NCI-H446 (cell line): ENCODE measurements at regions not wholly inside any gene's neighbourhood (a gene's known extent, or its start where the extent isn't known, plus 50 kb on each side); places are given as distances from the start of the nearest gene placed in this dataset.
"Not testable (repeated sequence)": the region's sequence is repeated elsewhere in the genome, so short reads cannot be mapped to it uniquely, and the experiment has no call there.

Experiments used
- DNase-seq, 2 experiments: peaks; one replicate each; lab custom pipeline; 2025; lab: John Stamatoyannopoulos, UW

DNA sequence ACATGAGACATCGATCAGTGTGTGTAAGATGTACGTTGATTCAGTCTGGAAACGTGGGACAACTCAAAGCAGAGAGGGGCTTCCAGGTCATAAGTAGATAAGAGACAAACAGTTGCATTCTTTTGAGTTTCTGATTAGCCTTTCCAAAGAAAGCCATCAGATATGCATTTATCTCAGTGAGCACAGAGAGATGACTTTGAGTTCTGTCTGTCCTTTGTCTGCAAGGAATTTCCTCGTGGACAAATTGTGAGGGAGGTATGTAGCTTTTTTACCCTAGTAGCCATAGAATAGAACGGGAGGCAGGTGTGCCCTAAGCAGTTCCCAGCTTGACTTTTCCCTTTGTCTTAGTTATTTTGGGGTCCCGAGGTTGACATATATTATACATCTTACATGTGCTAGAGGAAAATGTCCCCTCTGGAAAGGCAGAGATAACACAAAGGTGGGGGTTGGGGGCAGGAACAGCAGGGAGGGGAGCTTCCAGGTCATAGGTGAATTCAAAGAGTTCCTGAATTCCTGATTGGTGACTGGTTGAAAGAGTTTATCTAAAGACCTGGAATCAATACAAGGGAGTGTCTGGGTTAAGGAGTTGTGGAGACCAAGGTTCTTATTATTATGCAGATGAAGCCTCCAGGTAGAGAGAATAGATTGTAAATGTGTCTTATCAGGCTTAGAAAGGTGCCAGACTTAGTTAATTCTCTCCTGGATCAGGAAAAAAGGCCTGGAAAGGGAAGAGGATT is 237.0 kb downstream of the NFATC2 start:
- DNase-seq: no peak

DNA sequence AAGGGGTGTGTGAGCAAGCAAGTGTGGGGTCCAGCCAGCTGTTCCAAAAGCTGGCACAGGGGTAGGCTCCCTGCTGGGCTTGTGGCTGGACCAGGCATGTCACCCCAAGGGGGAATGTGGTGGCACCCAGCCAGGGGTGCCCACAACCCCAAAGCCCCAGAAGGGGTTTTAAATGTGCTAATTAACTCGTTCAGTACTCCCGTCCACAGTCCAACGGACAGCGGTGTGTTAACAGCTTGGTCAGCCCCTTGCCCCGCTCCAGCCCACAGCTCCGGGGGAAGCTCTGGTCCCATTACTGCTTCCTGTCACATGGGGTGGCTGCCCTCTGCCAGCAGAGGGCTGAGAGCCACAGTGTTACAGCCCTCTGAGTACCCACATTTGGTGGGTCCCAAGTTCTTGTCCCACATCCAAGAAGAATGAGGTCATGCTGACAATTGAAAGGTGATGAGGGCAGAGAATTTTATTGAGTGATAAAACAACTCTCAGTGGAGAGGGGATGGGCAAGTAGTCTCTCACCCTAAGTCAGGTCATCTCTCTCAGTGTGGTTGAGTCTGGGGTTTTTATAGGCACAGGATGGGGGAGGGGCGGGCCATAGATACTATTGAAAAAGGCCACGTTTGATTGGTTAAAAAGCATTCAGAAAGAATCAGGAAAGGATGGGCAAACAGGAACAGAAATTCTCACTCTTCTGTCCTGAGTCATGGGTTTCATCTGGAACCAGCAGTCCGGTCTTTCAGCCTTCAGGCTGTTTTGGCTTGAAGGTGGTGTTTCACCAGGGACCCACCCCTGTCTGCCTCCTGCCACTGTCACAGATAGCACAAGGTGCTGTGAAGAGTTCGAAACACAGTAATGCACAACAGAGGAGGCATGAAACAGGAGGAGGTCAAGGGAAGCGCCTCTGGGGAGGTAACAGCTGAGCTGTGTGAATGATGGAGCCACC is 238.5 kb downstream of the NFATC2 start:
- DNase-seq: no peak

DNA sequence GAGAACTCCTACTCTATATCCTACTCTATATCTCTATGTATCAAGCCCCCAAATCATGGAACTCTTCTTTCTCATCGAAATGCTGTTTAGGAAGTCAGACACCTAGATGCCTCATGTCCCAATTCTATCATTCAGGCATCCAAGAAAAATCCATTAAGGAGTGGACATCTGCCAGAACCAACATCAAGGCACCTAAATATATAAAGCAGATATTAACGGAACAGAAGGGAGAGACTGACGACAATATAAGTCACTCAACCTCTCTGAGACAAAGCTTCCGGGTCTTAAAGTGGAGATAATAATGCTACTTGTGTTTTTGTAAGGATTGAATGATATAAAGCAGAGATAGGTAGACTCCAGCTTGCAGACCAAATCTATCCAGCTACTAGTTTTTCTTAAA is 241.5 kb downstream of the NFATC2 start:
- DNase-seq: no peak

DNA sequence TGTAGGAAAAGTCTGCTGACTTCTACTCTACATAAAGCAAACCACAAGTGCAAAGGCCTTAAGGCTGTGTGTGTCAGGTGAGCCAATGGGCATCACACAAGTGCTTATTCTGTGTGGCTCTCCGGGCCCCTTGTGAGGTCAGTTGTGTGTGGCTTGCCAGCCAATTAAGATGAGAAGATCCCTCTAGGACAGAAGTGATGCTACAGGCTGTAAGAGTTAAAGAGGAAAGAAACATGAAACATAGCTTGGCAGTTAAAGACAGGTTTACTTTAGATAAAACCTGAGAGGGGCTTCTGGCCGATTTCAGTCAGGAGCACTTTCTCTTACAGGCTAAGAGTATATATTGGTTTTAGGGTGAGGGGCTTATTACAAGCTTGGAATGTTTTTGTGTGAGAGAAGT is 242.4 kb downstream of the NFATC2 start:
- no peak for DNase-seq

DNA sequence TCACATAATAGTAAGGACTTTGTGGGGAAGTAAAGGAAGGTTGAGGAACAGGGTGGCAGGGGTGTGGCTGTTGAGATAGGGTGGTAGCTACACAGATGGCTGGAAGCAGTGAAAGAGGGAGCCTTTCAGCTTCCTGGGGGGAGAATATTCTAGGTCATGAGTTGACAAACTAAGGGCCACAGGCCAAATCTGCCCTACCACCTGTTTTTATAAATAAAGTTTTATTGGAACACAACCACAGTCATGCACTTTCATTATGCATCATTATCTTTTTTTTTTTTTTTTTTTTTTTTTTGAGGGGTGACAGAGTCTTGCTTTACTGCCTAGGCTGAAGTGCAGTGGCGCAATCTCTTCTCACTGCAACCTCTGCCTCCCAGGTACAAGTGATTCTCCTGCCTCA is 243.1 kb downstream of the NFATC2 start:
- no peak for DNase-seq

DNA sequence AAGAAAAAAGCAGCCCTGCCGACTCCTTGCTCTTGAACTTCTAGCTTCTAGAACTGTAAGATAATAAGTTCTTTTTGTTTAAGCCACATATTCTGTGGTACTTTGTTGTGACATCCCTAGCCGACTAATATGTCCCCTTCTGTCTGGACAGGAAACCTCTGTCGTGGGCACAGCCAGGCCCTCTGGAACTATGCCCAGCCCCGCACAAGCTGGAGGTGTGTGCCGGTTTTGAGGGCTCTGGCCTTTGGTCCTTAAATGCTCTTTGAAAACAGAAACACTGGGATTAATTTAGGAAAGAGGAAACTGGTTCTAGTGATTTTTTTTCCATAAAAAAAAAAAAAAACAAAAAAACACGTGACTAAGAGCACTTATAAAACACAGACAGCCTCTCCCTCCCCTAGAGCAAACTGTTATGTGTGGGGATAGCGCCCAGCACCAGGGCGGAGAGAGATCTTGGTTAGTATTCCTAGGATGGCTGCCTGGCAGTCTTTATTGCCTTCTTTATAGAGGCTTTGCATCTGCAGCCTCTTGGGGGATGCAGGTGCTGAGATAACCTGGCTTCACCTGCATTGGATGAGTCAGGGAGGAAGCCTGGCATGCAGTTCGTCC is 244.3 kb downstream of the NFATC2 start:
- no peak for DNase-seq

DNA sequence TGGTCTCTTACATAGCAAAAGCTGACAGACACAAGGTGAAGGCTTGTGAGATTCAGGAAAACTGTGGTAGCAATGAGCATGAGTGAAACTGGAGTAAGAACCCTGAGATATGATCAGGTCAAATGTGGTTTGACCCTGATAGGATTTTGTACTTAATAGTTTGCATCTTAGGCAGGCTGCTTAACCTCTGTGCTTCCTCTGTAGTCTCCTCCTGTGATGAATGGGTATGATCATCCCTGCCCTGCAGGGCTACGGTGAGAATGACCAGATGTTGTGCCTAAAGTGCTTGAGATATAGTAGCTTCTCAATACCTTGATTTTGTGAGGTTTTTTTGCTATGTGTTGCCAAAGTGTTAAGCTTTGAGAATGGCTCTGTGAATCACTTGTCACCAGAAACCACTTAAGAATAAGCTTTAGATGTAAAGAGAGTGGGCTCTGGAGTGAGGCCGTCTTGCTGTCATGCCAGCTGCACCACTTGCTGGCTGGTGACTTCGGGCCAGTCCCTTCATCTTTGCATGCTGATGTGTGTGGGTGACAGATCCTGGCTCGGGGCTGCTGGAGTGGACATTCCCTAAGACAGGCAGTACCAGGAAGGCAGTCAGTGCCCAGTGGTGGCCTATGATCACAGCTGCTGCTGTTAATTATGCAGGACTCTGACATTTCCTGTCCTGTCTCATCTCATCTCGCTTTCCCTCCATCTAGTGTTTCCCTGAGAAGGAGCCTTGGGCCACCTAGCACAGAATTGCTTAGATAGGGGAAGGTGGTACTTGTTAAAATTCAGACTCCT is 254.7 kb downstream of the NFATC2 start:
- no peak for DNase-seq

DNA sequence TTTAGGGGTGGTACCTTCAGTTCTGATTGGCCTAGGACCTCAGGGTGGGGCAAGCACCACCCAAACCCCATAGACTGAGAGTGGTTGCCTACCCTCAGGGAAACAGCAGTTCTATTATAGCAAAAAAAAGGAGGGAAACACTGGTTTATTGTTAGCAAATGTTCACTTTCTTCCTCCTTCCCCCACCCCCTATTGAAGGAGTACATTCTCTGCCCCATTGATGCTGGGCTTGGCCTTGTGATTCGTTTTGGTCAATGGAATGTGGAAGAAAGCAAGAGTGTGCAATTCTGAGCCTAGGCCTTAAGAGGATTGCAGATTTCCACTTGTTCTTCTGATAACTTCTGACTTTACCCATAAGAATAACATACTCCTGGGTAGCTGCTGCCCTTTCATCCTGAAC is 255.8 kb downstream of the NFATC2 start:
- DNase-seq: no peak

DNA sequence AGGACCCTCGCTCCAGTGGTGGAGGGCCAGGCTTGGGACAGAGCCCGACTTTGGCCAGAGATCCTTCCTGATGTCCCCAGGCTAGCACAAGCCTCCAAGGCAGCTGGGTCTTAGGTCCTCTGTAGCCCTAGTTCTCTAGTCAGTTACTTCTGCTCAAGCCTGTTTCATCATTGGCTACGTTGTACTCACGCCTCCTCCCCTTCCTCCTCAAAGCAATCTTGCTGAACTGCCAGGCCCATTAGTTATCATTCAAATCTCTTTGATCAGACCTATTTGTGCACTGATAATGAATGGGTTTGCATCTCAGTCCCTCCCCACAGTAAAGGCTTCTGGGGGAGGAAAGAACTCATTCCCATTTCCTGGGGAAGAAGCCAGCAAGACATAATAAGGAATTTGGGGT is 256.8 kb downstream of the NFATC2 start:
- DNase-seq: no peak

DNA sequence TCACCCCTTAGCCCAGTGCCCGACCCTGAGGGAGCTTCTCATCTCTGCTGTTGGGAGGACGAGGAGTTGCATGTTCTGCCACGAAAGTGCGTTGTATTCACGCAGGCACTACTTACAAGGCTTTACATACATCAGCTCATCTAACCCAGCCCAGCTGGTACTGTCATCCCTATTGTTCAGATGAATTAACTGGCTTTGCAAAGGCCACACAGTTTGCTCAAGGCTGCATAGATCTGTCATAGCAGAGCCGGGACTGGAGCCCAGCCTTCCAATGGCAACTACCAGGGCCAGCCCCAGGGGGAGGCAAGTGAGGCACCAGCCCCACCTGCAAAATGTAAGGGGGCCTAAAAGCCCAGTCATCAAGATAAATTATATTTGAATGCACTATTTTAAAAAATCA is 257.6 kb downstream of the NFATC2 start:
- DNase-seq: no peak

DNA sequence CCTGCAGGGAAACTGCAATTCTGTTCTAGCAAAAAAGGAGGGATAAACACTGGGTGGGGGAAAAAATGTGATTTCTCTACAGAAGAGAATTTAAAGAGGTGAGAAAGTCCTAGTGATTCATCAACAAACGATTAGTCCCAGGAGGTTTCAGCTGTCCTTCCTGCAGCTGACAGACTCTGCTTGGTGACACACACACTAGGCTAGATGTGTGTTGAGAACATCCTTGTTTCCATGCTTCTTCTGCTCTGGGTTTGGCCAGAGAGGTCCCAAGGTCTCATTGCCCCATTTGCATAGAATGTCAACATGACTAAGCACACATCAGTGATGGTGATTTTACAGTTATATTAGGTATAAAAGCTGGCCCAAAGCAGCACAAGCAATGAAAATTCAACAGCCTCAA is 258.3 kb downstream of the NFATC2 start:
- no peak for DNase-seq

DNA sequence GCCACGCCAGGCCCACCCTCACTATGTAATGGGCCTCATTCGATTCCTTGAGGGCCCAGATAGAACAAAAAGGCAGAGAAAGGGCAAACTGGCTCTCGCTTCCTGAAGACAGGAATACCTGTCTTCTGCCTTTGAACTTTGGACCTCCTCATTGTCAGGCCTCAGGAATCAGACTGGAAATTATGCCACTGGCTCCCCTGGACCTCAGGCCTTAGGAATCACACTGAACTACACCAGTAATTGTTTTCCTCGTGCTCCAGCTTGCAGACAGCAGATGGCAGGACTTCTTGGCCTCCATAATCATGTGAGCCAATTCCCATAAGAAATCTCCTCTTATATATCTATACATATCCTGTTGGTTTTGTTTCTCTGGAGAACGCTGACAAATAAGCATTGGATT is 258.6 kb upstream of the KCNG1 start:
- no peak for DNase-seq

DNA sequence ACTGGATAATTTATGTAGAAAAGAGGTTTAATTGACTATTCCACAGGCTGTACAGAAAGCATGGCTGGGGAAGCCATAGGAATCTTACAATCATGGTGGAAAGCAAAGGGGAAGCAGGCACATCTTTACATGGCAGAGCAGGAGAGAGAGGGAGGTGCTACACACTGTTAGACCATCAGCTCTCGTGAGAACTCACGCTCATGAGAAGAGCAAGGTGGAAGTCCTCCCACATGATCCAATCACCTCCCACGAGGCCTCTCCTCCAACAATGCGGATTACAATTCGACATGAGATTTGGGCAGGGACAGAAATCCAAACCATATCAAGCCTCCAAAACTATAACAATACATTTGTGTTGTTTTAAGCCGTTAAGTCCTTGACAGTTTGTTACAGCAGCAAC is 257.1 kb upstream of the KCNG1 start:
- no peak for DNase-seq

DNA sequence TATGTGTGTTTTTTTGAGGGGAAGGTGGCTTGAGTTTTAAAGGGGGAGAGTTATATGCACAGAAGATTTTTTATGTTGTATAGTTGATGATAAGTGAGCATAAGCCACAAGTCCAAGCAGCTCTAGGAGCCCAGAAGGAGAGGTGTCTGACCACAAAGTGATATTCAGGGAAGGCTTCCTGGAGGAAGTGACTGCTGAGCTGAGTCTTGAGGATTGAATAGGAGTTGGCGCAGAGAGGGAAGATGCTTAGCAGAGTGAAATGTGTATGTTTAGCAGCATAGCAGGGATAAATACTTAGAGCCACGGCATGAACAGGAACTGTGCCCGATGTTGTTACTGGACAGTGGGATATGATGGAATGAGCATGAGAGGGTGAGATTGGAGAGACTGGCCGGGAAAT is 255.1 kb upstream of the KCNG1 start:
- DNase-seq: no peak

DNA sequence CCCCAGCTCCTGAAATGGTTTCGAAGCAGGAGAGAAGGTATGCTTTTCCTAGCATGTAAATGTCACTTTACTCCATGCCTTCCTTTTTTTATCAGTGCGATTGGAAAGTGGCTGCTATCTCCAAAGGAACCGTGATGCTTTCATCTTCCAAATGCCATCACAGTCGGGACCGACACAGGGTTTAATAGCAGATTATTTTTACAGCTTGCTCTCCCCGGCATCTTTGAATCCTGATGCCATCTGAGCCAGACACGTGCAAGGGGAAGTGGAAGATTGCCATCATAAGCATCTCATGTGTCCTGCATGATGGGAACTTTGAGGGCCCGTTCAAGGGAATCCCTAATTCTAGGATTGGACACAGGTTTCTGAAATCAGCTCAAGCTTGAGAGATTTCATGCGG is 253.4 kb upstream of the KCNG1 start:
- DNase-seq: no peak

DNA sequence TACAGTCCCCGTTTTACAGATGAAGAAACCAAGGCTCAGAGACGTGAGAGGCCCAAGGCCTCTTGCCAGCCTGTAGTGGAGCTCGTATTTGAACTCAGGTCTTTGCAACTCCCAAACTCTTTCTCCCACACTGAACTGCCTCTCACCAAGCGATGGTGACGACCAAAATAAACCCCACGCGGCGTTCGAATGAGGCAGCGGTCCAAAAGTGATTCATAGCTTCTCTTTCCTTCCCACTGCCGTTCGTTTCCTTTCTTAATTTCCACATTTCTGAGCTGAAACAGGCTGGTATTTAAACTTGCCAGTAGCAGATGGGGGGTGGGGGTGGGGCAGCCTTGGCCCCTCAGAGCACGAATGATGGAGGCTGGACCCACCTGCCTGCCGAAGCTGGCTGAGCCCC is 252.9 kb upstream of the KCNG1 start:
- DNase-seq: no peak

DNA sequence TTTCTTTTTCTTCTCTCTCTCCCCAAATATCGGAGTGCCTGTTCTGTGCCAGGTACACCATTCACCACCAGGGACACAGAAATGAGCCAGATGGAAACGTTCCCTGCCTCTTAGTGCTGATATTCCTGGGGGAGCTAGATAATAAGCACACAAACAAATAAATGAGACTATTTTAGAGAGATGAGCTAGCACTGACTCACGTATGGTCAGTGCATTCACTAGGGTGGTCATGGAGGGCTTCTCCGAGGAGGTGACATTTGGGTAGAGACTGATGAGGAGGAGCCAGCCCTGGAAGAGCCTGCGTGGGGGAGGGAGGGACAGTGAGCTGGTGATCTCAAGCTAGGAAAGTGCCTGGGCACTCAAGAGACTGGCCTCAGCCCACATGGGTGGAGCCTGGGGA is 252.3 kb upstream of the KCNG1 start:
- DNase-seq: no peak

DNA sequence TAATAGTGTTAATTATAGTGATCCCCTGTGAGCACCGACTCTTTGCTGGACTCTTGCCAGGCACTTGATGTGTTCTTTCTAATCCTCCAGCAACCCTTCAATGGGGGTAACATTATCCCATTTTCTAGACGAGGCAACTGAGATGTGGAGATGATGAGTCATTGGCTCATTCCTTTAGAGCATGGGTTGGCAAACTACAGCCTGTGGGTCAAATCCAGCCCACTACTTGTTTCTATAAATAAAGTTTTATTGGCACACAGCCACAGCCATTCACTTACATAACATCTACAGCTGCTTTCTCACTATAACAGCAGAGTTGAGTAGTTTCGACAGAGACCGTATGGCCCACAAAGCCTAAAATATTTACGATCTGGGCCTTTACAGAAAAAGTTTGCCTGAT is 249.5 kb upstream of the KCNG1 start:
- DNase-seq: peak; percentile 3 to 37

DNA sequence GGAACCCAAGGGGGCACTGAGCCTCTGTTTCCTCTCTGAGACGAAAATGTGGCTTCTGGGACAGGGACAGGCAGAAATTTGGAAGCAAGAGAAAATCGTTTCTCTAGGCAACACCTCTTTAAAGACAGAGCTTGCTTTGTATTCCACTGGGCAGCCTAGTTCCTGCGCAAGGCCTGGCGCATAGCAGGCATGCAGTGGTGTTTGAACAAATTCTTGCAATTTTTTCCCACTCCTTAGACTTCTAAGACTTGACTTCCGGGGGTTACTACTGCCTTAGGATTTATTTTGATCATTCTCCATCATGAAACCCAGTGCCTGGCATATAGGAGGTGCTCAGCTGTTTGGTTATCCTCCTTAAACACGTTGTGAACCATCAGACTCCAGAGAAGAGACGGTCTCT is 249.0 kb upstream of the KCNG1 start:
- DNase-seq: no peak

DNA sequence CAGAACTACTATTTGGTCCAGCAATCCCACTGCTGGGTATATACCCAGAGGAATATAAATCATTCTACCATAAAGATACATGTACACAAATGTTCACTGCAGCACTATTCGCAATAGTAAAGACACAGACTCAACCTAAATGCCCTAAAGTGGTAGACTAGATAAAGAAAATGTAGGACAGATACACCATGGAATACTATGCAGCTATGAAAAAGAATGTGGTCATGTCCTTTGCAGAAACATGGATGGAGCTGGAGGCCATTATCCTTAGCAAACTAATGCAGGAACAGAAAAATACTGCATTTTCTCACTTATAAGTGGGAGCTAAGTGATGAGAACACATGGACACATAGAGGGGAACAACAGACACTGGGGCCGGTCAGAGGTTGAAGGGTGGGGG is 248.4 kb upstream of the KCNG1 start:
- not testable (repeated sequence) for DNase-seq

DNA sequence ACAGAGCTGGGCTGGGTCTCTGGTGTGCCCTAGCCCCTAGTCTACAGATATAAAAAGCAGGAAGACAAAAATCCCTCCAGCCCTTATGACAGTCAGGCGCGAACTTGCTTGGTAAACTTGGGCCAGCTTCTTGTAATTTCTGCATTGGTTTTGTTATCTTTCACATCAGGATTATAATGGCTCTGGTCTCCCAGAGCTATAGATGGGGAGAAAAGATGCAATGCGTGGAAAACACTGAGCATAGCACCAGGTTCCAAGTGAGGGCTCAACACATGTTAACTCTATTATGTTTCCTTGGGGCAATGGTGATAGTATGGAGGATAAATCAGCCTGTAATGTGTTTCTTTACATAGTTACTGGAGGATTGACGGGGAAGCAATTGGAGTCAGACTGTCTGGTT is 246.8 kb upstream of the KCNG1 start:
- DNase-seq: no peak

DNA sequence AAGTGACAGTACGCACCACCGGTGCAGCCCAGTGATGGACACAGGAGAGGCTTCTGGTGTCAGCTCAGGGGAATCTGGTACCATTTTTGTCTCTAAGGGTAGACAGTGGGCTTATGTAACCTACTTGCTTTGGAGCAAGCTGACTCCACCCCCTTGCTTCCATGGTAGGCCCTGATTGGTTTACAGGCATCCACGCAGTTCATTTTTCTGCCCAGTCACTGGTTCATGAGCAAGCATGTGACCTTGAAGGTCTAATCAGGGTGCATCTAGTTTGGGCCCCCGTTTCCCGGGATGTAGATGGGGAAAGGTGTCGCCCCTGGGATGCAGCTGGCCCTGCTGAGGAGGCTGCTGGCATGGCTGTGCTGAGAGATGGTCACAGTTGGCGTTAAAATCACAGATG is 244.8 kb upstream of the KCNG1 start:
- no peak for DNase-seq
